Activated gamma-delta T cell treated with anti-CD3 and anti-CD28 coated beads, Interleukin-2, amount 50 U/mL, for 16 hours (primary cell): ENCODE measurements at regions not wholly inside any gene's neighbourhood (a gene's known extent, or its start where the extent isn't known, plus 50 kb on each side); places are given as distances from the start of the nearest gene placed in this dataset.
"Not testable (repeated sequence)": the region's sequence is repeated elsewhere in the genome, so short reads cannot be mapped to it uniquely, and the experiment has no call there.

ENCODE experiments used
- DNase-seq: peaks from one replicate; pipeline ENCODE4 v3.0.0-alpha.2; 2020; ENCODE audit warnings: low read depth

DNA sequence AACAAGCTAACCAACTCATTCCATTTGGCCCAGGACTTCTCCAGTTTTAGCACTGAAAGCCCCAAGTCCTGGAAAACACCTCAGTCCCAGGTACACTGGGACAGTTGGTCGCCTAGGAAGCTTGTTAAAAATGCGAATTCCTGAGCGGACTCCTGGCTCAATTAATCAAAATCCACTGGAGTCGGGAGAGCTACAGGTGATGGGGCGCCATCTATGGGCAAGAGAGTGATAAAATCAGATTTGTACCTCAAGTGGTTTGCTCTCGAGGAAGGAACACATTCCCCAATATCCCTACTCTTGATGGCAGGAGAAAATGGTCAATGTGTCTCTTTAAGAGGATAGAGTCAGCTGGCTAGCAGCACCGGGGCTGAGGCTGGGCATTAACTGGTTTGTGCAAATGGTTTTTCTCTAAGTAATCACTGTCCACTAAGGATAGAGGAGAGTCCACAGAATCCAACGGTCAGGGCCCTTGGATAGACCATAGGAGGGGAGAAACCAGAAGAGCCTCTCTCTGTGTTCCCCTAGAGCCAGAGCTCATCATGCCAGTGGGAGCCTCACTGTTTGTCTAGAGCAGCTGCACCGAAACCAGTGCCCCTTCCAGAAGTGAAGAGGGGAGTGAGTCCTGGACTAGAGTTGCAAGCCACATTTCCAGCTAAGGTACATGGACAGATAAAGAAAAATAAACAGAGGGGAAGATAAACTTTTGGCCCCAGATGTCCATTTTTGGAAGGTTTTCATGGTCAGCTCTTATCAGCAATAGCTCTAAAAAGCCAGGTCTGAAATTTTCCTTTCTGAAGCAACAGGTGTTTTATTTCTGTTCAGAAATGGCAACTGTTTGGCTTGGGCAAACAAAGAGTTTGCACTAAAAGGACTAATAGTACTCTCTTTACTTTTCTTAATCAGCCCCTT, 148.5 kb downstream of the TENT5C start:
- peak; percentile 23 for DNase-seq

GRCh38 chr1:117757668-117758067, 151.8 kb downstream of the TENT5C start:
- no peak for DNase-seq

DNA sequence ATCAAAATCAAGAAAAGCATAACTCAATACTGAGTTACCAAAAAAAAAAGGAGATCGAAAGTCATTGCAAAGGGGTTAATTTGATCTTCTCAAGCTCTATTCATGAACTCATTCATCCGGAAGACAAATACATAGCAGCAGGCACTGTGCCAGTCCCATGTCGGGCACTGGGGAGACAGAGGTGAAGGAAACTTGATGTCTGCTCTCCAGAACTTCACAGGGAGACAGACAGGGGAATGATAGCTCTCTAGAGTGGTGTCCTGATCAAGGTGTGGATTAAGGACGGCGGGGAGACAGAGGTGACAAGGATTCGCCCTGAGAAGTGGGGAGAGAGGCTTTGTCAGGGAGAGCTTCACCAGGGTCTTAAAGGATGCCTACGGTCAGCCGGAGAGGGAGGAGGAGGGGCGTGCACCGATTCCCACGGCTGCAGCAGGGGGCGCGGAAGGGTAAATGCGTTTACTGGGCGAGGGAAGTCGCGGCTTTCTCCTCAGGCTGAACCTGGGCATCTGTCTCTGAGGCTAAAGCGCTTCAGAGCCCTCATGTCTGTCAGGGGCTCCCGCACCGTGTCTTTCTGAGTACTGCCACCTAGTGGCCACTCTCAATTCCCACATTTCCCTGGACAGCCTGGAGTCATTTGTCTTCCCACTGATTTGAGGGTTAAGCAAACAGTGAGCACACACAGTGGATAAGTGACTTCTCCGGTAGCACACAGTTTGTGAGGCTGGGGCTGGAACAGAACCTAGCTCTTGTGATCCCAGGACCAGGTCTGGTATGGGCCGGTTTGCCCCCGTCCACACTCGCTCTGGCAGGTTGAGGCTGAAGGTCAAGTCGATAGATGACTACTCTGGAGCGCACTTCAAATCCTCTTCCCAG, 152.8 kb downstream of the TENT5C start:
- DNase-seq = peak; percentile 52

DNA sequence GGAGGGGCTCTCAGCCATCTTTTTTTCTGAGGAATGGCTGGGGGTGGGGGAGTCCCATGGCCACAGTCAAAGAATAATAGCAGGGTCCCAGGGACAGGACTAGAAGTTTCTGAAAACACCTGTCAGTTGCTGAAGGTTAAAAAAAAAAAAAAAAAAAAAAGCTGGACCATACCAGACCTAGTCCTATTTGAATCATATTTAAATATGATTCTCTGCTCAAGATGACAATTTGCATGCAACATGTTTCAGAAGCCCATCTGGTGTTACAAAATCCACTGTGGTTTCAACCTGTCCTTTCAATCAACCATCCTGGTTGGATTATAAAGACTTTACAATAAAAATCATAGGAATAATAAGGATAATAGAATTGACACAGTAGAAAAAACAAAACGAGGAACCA, 153.7 kb downstream of the TENT5C start:
- DNase-seq = no peak

DNA sequence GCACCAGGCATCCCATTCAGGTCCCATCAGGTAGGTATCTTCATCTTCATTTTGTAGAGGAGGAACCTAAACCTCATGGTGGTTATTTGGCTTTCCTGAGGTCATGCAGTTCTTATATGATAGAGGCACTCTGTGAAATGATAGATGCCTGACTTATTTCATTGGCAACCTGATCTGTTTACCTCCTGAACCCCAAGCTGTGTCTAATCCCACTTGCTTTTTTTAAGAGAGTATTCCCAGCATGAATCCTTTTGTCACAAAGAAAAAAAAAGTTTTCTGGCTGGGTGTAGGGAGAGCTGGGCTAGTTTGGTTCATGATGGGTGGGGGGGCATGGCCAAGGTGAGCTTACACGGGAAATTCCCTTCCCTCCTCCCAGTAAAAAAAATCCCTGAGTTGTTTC, 154.2 kb downstream of the TENT5C start:
- DNase-seq = no peak

- DNase-seq = no peak
These were observed 154.6 kb downstream of the TENT5C start for GRCh38 chr1:117760485-117760884.

GRCh38 chr1:117767756-117768155, 161.7 kb downstream of the GDAP2 start:
- not testable (repeated sequence) for DNase-seq

DNA sequence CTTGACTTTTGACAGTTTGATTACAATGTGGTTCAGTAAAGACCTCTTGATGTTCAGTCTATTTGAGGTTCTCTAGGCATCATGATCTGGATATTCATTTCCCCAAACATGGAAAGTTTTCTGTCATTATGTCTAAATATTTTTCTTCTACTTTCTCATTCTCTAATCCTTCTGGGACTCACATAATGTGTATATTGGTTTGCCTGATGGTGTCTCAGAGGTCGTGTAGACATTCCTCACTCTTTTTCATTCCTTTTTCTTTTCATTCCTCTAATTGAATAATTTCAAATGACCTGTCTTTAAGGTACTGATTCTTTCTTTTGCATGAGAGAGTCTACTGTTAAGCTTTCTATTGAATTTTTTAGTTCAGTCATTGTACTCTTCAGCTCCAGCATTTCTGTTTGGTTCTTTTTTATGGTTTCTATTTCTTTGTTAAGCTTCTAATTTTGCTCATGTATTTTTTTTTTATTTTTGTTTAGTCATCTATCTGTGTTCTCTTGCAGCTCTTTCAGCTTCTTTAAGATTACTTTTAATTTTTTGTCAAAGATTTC, 158.4 kb downstream of the GDAP2 start:
- no peak for DNase-seq

DNA sequence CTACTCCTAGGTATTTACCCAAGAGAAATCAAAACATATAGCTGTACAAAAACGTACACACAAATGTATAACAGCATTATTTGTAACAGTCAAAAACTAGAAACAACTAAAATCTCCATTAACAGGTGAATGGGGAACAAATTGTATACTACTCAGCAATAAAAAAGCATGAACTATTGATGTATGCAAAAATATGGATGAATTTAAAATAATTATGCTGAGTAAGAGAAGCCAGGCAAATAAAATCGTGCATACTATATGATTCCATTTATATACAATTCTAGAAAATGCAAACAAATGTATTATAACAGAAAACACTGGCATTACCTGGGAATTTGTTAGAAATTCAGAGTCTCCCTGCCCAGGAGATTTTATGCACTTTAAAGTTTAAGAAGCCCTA, 150.1 kb downstream of the GDAP2 start:
- DNase-seq = no peak

- no peak for DNase-seq
These were observed 148.5 kb downstream of the GDAP2 start for GRCh38 chr1:117780687-117781475.

GRCh38 chr1:117782056-117782455, 147.4 kb downstream of the GDAP2 start:
- no peak for DNase-seq

DNA sequence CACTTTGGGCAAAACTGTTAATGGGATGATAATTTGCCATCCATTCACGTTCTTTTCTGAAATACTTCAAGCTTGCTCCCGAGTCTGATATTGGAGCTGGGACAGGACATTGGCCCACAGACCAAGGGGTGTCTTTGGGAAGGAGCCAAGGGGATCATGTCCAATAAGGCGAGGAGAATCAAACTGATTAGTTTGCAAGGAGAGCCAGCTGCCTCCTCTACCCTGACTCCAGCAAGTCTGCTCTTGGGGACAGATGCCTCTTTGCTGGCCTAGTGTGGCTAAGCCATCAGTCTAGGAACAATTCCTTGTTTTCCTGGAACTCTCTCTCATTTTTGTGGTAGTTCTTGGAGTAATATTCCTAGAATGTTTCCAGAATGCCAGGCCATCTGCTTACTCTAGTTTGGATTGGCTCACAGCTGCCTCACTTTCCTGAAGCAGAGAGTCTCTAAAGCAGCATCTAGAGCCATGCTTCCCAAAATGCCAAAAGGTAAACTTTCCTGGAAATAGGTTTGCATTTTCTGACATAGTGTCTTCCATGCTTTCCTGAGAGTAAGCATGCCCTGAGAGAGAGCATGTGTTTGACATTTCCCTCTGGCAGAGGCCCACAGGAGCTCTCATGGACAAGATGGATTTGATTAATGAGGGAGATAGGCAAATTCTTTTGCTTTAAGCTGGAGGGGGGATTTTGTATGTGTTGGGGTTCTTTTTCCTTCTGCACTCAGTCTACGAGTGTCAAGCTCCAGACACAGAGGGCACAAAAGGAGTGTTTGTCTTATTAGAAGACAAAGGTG, 145.6 kb downstream of the GDAP2 start:
- no peak for DNase-seq

DNA sequence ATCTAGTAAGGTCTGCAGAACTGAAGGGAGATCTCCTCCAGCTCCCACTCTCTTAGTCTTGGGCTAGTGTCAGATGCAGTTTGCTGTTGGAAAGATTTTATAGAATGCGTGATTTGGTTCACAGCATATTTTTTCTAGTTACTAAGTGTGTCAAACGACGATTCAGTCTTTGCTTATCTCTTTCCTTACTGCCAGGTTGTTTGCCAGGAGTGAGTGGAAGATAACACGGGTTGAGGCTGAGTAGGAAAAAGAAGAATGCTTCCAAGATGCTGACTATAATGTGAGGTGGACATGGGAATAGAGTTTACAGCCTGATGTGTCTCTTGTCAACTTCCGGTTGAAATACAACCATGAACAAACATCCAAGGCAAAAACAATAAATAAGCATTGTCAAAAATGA, 141.4 kb downstream of the GDAP2 start:
- DNase-seq = no peak

DNA sequence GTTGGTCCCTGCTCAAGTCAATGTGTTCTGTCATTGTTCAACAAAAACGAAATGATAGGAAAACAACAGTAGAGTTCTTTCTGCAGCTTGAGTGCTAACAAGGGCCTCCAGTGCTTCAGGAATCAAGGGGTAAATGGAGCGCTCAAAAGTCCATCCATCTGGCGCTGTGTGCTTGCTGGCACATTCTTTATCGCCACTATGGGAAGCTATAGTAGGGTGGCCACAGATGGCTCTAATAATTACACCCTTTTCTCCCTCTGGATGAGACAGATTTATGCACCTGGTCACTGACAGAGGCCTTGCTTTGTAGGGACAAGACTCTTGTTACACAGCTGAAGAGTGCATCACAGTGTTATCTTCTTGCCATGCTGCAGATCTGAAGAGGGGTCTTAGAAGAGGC, 136.0 kb downstream of the GDAP2 start:
- DNase-seq = no peak

- no peak for DNase-seq
These were observed 135.3 kb downstream of the GDAP2 start for GRCh38 chr1:117794073-117794472.

DNA sequence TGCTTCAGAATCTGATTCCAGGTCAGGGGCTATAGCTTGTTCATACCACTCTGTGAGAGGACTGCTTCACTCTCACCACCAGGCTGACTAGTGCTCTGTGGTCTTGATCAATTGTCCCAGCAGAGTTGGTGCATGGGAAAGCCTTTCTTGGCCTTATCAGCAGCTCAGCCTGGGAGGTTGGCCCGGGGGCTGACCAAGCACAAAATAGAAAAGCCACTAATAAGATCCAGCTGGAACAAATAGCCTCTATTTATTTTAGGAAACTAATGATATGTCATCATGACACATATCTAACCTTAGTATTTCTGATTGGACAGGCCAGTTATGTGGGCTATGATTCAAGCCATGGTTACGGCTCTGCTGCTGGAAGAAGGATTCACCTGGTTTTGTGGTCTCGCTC, 134.2 kb downstream of the GDAP2 start:
- no peak for DNase-seq

GRCh38 chr1:117795792-117796191, 133.6 kb downstream of the GDAP2 start:
- DNase-seq = no peak

- no peak for DNase-seq
These were observed 133.2 kb downstream of the GDAP2 start for GRCh38 chr1:117796226-117796625.

DNA sequence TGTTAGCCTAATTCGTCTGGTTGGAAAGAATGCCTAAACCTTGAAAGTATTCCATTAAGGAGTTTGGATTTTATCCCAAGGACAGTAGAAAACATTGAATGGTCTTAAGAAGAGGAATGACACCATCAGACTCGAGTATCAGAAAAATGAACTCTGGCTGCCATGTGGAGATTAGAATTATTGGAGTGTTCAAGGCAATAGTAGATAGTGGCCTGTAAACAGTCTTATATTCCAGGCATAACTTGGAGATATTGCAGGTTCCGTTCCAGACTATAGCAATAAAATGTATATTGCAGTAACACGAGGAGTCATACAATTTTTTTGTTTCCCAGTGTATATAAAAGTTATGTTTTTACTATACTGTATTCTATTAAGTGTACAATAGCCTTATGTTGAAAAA, 130.9 kb downstream of the GDAP2 start:
- no peak for DNase-seq

- no peak for DNase-seq
These were observed 126.7 kb downstream of the GDAP2 start for GRCh38 chr1:117802531-117803257.
